ENCODE measurements at regions not wholly inside any gene's neighbourhood (a gene's known extent, or its start where the extent isn't known, plus 50 kb on each side); places are given as distances from the start of the nearest gene placed in this dataset.

DNA sequence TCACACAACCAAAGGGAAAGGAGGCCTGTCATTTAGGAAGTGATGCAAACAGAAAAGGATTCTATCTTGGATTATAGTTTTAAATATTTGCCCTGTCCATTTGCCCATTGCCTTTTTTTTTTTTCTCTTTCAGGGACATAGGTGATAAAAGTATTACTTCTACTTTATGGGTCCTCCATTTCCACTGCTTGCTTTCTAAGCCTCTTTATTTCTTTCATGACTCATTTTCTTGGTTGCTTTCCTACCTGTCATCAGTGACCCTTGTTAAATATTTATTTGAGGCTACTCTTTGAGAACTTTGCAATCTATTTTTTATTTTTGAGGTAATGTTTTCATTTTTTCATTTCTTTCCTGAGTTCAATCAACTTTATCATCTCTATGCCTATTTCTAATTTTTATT lies 522.9 kb upstream of the ARRDC3 start (continued):
- TF ChIP-seq, protein P1, sequence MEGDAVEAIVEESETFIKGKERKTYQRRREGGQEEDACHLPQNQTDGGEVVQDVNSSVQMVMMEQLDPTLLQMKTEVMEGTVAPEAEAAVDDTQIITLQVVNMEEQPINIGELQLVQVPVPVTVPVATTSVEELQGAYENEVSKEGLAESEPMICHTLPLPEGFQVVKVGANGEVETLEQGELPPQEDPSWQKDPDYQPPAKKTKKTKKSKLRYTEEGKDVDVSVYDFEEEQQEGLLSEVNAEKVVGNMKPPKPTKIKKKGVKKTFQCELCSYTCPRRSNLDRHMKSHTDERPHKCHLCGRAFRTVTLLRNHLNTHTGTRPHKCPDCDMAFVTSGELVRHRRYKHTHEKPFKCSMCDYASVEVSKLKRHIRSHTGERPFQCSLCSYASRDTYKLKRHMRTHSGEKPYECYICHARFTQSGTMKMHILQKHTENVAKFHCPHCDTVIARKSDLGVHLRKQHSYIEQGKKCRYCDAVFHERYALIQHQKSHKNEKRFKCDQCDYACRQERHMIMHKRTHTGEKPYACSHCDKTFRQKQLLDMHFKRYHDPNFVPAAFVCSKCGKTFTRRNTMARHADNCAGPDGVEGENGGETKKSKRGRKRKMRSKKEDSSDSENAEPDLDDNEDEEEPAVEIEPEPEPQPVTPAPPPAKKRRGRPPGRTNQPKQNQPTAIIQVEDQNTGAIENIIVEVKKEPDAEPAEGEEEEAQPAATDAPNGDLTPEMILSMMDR (IDR thresholded peaks at IDR 0.05 in 2 of 3, conservative IDR thresholded peaks at IDR 0.05 in 1 of 3; ENCODE audit: control insufficient read depth in 2 of 3, extremely low read depth in 1 of 3, insufficient read depth in 1 of 3, low read depth in 3 of 3, low read length in 3 of 3), result no peak
- no peak for TF ChIP-seq KDM1A (IDR thresholded peaks at IDR 0.05; ENCODE audit: borderline replicate concordance)
- TF ChIP-seq TCF7 (IDR thresholded peaks at IDR 0.05; ENCODE audit: borderline replicate concordance), result no peak

DNA sequence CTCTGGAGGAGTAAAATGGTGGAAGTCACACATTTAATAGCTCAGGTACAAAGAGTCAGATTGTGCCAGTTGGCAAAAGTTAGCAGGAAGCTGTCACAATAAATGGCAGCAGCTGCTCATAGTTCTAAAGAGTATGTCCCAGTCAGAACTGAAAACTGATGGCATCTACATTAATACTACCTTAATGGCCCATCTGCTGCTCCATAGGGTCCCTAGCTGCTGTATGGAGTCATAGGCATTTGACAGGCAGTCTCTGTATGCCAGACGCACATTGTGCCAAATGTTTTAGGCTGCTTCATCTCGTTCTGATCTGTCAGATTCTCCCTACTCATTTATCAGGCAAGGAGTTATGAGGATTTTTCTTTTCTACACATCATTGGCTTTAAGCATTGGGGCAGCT lies 515.8 kb upstream of the ARRDC3 start:
- in situ Hi-C loops (cut with MboI), result no loop called here
- BruUV-seq (replicated peaks), result no TSS peak
- FAIRE-seq (no peak), DNase-seq (ENCODE audit: low read depth, low spot score) (no peak), ATAC-seq (no peak)
- Histone ChIP-seq H4K20me1 (ENCODE audit: control insufficient read depth, insufficient read depth) (no peaks in the 10 kb centered on the region), H3K36me3 (ENCODE audit: control insufficient read depth in 2 of 2, insufficient read depth in 2 of 2, low read length in 1 of 2) (no peaks in the 10 kb centered on the region), H3K4me2 (ENCODE audit: control insufficient read depth, insufficient read depth) (no peak overlapping the region), H3K27me3 (replicated peaks in 1 of 2; ENCODE audit: control insufficient read depth in 2 of 2, insufficient read depth in 2 of 2, low read length in 1 of 2) (no peaks in the 10 kb centered on the region), H3K4me1 (ENCODE audit: control insufficient read depth, insufficient read depth, low read length) (no peaks in the 10 kb centered on the region), H3K4me3 (no peak overlapping the region), H3K27ac (ENCODE audit: control insufficient read depth, insufficient read depth) (no peak overlapping the region), H2AFZ (ENCODE audit: control insufficient read depth, low read depth, low read length) (no peak overlapping the region), H3K9ac (ENCODE audit: control insufficient read depth, insufficient read depth, low read length) (no peak overlapping the region), H3K9me3 (replicated peaks; ENCODE audit: control insufficient read depth, insufficient read depth, low read length) (no peaks in the 10 kb centered on the region), H3K79me2 (ENCODE audit: control insufficient read depth, insufficient read depth, low read length) (no peaks in the 10 kb centered on the region)
- POLR2A ChIA-PET, result no interaction called here
- WGBS (ENCODE audit: insufficient coverage, insufficient replicate concordance, low lambda C conversion rate, missing lambda C conversion rate), result 26% methylated on average over 2 of the region's 2 CpGs
- SMC1A ChIA-PET (ENCODE audit: uncharacterized antibody, unreplicated experiment), result interaction anchor here (0.8 kb wide), 1 partner anchor 44 kb away, joined by 3 read pairs; no protein-coding TSS in a partner anchor
- CTCF ChIA-PET, result no interaction called here
- TF ChIP-seq SREBF1 (IDR thresholded peaks at IDR 0.05; ENCODE audit: low read length) (no peak), TARDBP (IDR thresholded peaks at IDR 0.05; ENCODE audit: borderline replicate concordance) (no peak), YY1 (IDR thresholded peaks at IDR 0.05; ENCODE audit: low read depth, low read length) (no peak), CREB1 (IDR thresholded peaks at IDR 0.05; ENCODE audit: low read depth) (no peak), RBBP5 (conservative IDR thresholded peaks at IDR 0.05) (no peak), BACH1 (IDR thresholded peaks at IDR 0.05; ENCODE audit: borderline replicate concordance) (no peak), CHD1 (IDR thresholded peaks at IDR 0.05; ENCODE audit: low read depth, low read length) (no peak), POLR2A (IDR thresholded peaks at IDR 0.05; ENCODE audit: low read depth, low read length) (no peak), SUPT20H (IDR thresholded peaks at IDR 0.05; ENCODE audit: borderline replicate concordance, control insufficient read depth, low read depth, low read length) (no peak), ZNF217 (IDR thresholded peaks at IDR 0.05) (no peak), TBL1XR1 (IDR thresholded peaks at IDR 0.05; ENCODE audit: low read depth, low read length) (no peak), MEF2A (IDR thresholded peaks at IDR 0.05; ENCODE audit: insufficient read depth, low read depth, low read length) (no peak), ZNF622 (IDR thresholded peaks at IDR 0.05) (no peak), RAD51 (IDR thresholded peaks at IDR 0.05) (no peak), HDAC6 (IDR thresholded peaks at IDR 0.05; ENCODE audit: unreplicated experiment) (no peak), PAX8 (IDR thresholded peaks at IDR 0.05) (no peak)
- TF ChIP-seq, protein P2, sequence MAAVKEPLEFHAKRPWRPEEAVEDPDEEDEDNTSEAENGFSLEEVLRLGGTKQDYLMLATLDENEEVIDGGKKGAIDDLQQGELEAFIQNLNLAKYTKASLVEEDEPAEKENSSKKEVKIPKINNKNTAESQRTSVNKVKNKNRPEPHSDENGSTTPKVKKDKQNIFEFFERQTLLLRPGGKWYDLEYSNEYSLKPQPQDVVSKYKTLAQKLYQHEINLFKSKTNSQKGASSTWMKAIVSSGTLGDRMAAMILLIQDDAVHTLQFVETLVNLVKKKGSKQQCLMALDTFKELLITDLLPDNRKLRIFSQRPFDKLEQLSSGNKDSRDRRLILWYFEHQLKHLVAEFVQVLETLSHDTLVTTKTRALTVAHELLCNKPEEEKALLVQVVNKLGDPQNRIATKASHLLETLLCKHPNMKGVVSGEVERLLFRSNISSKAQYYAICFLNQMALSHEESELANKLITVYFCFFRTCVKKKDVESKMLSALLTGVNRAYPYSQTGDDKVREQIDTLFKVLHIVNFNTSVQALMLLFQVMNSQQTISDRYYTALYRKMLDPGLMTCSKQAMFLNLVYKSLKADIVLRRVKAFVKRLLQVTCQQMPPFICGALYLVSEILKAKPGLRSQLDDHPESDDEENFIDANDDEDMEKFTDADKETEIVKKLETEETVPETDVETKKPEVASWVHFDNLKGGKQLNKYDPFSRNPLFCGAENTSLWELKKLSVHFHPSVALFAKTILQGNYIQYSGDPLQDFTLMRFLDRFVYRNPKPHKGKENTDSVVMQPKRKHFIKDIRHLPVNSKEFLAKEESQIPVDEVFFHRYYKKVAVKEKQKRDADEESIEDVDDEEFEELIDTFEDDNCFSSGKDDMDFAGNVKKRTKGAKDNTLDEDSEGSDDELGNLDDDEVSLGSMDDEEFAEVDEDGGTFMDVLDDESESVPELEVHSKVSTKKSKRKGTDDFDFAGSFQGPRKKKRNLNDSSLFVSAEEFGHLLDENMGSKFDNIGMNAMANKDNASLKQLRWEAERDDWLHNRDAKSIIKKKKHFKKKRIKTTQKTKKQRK (IDR thresholded peaks at IDR 0.05; ENCODE audit: low read depth, low read length), result no peak
- RAD21 ChIA-PET (ENCODE audit: unreplicated experiment), result no interaction called here
- intact Hi-C loops (cut with micrococcal nuclease; ENCODE audit: unreplicated experiment), result no loop called here

Measured in GM12878 (cell line).